Trophoblast cell (in vitro differentiated cells and primary cell): ENCODE measurements at regions not wholly inside any gene's neighbourhood (a gene's known extent, or its start where the extent isn't known, plus 50 kb on each side); places are given as distances from the start of the nearest gene placed in this dataset.

Experiments used
- DNase-seq, 2 donors: peaks; one replicate each; pipeline ENCODE4 v3.0.0-alpha.2; 2016
- H2AFZ ChIP-seq: 2 replicates; pipeline ENCODE4 v1.6.1; 2013; ENCODE audit warnings: low read length, moderate library complexity, mild to moderate bottlenecking; ENCODE audit not compliant: insufficient read depth, poor library complexity
- H2AK5ac ChIP-seq: 2 replicates; pipeline ENCODE4 v1.6.1; 2013; ENCODE audit warnings: mild to moderate bottlenecking, low read length
- H2BK120ac ChIP-seq: 2 replicates; pipeline ENCODE4 v1.6.1; 2013; ENCODE audit warnings: low read length, mild to moderate bottlenecking, moderate library complexity; ENCODE audit not compliant: insufficient read depth, poor library complexity
- H2BK12ac ChIP-seq: 2 replicates; pipeline ENCODE4 v1.6.1; 2013; ENCODE audit warnings: mild to moderate bottlenecking, low read length, moderate library complexity
- H2BK5ac ChIP-seq: 2 replicates; pipeline ENCODE4 v1.6.1; 2013; ENCODE audit warnings: low read length, low read depth, moderate library complexity, mild to moderate bottlenecking; ENCODE audit not compliant: poor library complexity
- H3K14ac ChIP-seq: 2 replicates; pipeline ENCODE4 v1.6.1; 2013; ENCODE audit warnings: mild to moderate bottlenecking, low read length
- H3K18ac ChIP-seq: 2 replicates; pipeline ENCODE4 v1.6.1; 2013; ENCODE audit warnings: mild to moderate bottlenecking, low read length
- H3K23ac ChIP-seq: 2 replicates; pipeline ENCODE4 v1.6.1; 2013; ENCODE audit warnings: low read length
- H3K27ac ChIP-seq: 2 replicates; pipeline ENCODE4 v1.5.1; 2013; ENCODE audit warnings: low read depth, mild to moderate bottlenecking, inconsistent platforms, low read length, moderate library complexity
- H3K27me3 ChIP-seq: 2 replicates; pipeline ENCODE4 v1.6.1; 2013; ENCODE audit warnings: inconsistent platforms, mild to moderate bottlenecking, low read length, moderate library complexity; ENCODE audit not compliant: insufficient read depth
- H3K36me3 ChIP-seq, 2 experiments: 1 replicate in 1 of 2; 2 replicates in 1 of 2; pipeline ENCODE4 v1.6.1; 2013; ENCODE audit warnings: low read length in 2 of 2, mild to moderate bottlenecking in 2 of 2, moderate library complexity in 1 of 2; ENCODE audit not compliant: insufficient read depth in 2 of 2, control insufficient read depth in 1 of 2
- H3K4ac ChIP-seq: 2 replicates; pipeline ENCODE4 v1.6.1; 2013; ENCODE audit warnings: low read depth, mild to moderate bottlenecking, low read length, moderate library complexity
- H3K4me1 ChIP-seq, 2 experiments: 1 replicate in 1 of 2; 2 replicates in 1 of 2; pipeline ENCODE4 v1.6.1; 2013; ENCODE audit warnings: low read length in 2 of 2, mild to moderate bottlenecking in 2 of 2, moderate library complexity in 1 of 2; ENCODE audit not compliant: insufficient read depth in 2 of 2, control insufficient read depth in 1 of 2
- H3K4me2 ChIP-seq: 2 replicates; pipeline ENCODE4 v1.6.1; 2013; ENCODE audit warnings: inconsistent platforms, mild to moderate bottlenecking, low read length, moderate library complexity
- H3K4me3 ChIP-seq: 2 replicates; pipeline ENCODE4 v1.5.1; 2013; ENCODE audit warnings: mild to moderate bottlenecking, low read depth, low read length, inconsistent platforms
- H3K79me1 ChIP-seq: one replicate; pipeline ENCODE4 v1.6.1; 2013; ENCODE audit warnings: low read length
- H3K79me2 ChIP-seq: 2 replicates; pipeline ENCODE4 v1.6.1; 2013; ENCODE audit warnings: low read length, mild to moderate bottlenecking; ENCODE audit not compliant: control insufficient read depth, insufficient read depth, poor library complexity
- H3K9ac ChIP-seq: 2 replicates; pipeline ENCODE4 v1.6.1; 2013; ENCODE audit warnings: mild to moderate bottlenecking, low read length
- H3K9me3 ChIP-seq: 2 replicates; pipeline ENCODE4 v1.6.1; 2013; ENCODE audit warnings: low read depth, mild to moderate bottlenecking, control low read depth, inconsistent platforms, low read length; ENCODE audit not compliant: insufficient read depth
- H4K12ac ChIP-seq: 2 replicates; pipeline ENCODE4 v1.6.1; 2013; ENCODE audit warnings: low read depth, mild to moderate bottlenecking, low read length, moderate library complexity
- H4K8ac ChIP-seq: 2 replicates; pipeline ENCODE4 v1.6.1; 2013; ENCODE audit warnings: low read depth, mild to moderate bottlenecking, low read length, moderate library complexity
- H4K91ac ChIP-seq: one replicate; pipeline ENCODE4 v1.6.1; 2013; ENCODE audit warnings: low read depth, mild to moderate bottlenecking, low read length, moderate library complexity
- WGBS: extraction: QIAGEN DNeasy Blood & Tissue Kit; methylation state at CpG from one replicate; pipeline ENCODE4 v1.1.7; 2013; ENCODE audit warnings: missing lambda C conversion rate; ENCODE audit not compliant: insufficient read length, insufficient coverage; ENCODE audit errors: extremely low coverage; 5-methylcytosine and 5-hydroxymethylcytosine counted together

- Histone ChIP-seq H3K9me3 (peaks cover 3% of the 10 kb centered on the region), H3K4me2 (no peak overlapping the region), H4K91ac (no peak overlapping the region), H3K36me3 (no peaks in the 10 kb centered on the region), H3K4ac (no peak overlapping the region), H3K27ac (no peak overlapping the region), H2AFZ (no peak overlapping the region), H4K12ac (no peak overlapping the region), H3K4me3 (no peak overlapping the region), H3K18ac (no peak overlapping the region), H3K23ac (no peak overlapping the region), H3K79me2 (no peaks in the 10 kb centered on the region), H3K27me3 (no peaks in the 10 kb centered on the region), H3K79me1 (no peaks in the 10 kb centered on the region), H3K9ac (no peak overlapping the region), H3K4me1 (no peaks in the 10 kb centered on the region), H2BK12ac (no peak overlapping the region), H3K14ac (no peak overlapping the region), H4K8ac (no peak overlapping the region), H2AK5ac (no peak overlapping the region), H2BK5ac (no peak overlapping the region), H2BK120ac (no peak overlapping the region)
- WGBS: no CpG with 5 or more reads among the region's 5 CpGs
- DNase-seq: peak in 1 of 2 donors; percentile 30
These were observed 210.6 kb downstream of the AUH start for GRCh38 chr9:91150998-91151717.

GRCh38 chr9:91151718-91152095 lies 210.0 kb downstream of the AUH start:
- Histone ChIP-seq H2BK120ac (no peak overlapping the region), H3K9ac (no peak overlapping the region), H3K9me3 (peaks cover 3% of the 10 kb centered on the region), H4K91ac (no peak overlapping the region), H2BK12ac (no peak overlapping the region), H3K79me2 (no peaks in the 10 kb centered on the region), H2BK5ac (no peak overlapping the region), H2AFZ (no peak overlapping the region), H3K14ac (no peak overlapping the region), H3K23ac (no peak overlapping the region), H3K36me3 (no peaks in the 10 kb centered on the region), H4K8ac (no peak overlapping the region), H3K27me3 (no peaks in the 10 kb centered on the region), H3K18ac (no peak overlapping the region), H3K79me1 (no peaks in the 10 kb centered on the region), H3K4me1 (no peaks in the 10 kb centered on the region), H2AK5ac (no peak overlapping the region), H3K4me2 (no peak overlapping the region), H3K4ac (no peak overlapping the region), H3K4me3 (no peak overlapping the region), H4K12ac (no peak overlapping the region), H3K27ac (no peak overlapping the region)
- no CpG with 5 or more reads among the region's 4 CpGs for WGBS
- DNase-seq: no peak

GRCh38 chr9:91154686-91155085 lies 207.0 kb downstream of the AUH start:
- Histone ChIP-seq H3K9me3 (peaks cover 3% of the 10 kb centered on the region), H3K4me2 (no peak overlapping the region), H4K91ac (no peak overlapping the region), H3K18ac (no peak overlapping the region), H3K36me3 (no peaks in the 10 kb centered on the region), H4K12ac (no peak overlapping the region), H3K14ac (no peak overlapping the region), H3K23ac (no peak overlapping the region), H3K4ac (no peak overlapping the region), H2BK120ac (no peak overlapping the region), H3K4me1 (peaks cover 0 to 3% of the 10 kb centered on the region in 2 experiments), H3K27me3 (no peaks in the 10 kb centered on the region), H4K8ac (no peak overlapping the region), H3K79me1 (no peaks in the 10 kb centered on the region), H2AFZ (no peak overlapping the region), H2AK5ac (no peak overlapping the region), H3K79me2 (no peaks in the 10 kb centered on the region), H3K27ac (no peak overlapping the region), H3K9ac (no peak overlapping the region), H2BK12ac (no peak overlapping the region), H2BK5ac (no peak overlapping the region), H3K4me3 (no peak overlapping the region)
- DNase-seq: no peak
- WGBS: no CpG with 5 or more reads among the region's 3 CpGs

- H2BK5ac ChIP-seq: no peak overlapping the region
- no peak overlapping the region for H2AK5ac ChIP-seq
- no peaks in the 10 kb centered on the region for H3K79me1 ChIP-seq
- H3K4ac ChIP-seq: no peak overlapping the region
- no peak overlapping the region for H4K12ac ChIP-seq
- no peaks in the 10 kb centered on the region for H3K27me3 ChIP-seq
- H3K27ac ChIP-seq: no peak overlapping the region
- H3K9me3 ChIP-seq: peaks cover 3% of the 10 kb centered on the region
- no peak overlapping the region for H2BK12ac ChIP-seq
- DNase-seq: no peak
- H3K36me3 ChIP-seq: no peaks in the 10 kb centered on the region
- no peak overlapping the region for H3K9ac ChIP-seq
- no peak overlapping the region for H3K4me2 ChIP-seq
- whole genome bisulfite sequencing: no CpG with 5 or more reads among the region's 6 CpGs
- no peak overlapping the region for H2BK120ac ChIP-seq
- H3K18ac ChIP-seq: no peak overlapping the region
- H4K91ac ChIP-seq: no peak overlapping the region
- H3K4me3 ChIP-seq: no peak overlapping the region
- no peak overlapping the region for H3K14ac ChIP-seq
- no peak overlapping the region for H3K23ac ChIP-seq
- H2AFZ ChIP-seq: no peak overlapping the region
- H3K4me1 ChIP-seq: peaks cover 2 to 6% of the 10 kb centered on the region in 2 experiments
- no peak overlapping the region for H4K8ac ChIP-seq
- H3K79me2 ChIP-seq: no peaks in the 10 kb centered on the region
These were observed 206.5 kb downstream of the AUH start for GRCh38 chr9:91155181-91155580.
